Panc1 (cell line): ENCODE measurements at regions not wholly inside any gene's neighbourhood (a gene's known extent, or its start where the extent isn't known, plus 50 kb on each side); places are given as distances from the start of the nearest gene placed in this dataset.

ENCODE experiments used
- POLR2AphosphoS5 ChIP-seq: IDR thresholded peaks from 2 replicates; pipeline ENCODE4 v1.6.1; 2012; ENCODE audit warnings: mild to moderate bottlenecking, low read depth, low read length, moderate library complexity
- TCF7L2 ChIP-seq: IDR thresholded peaks from 2 replicates; pipeline ENCODE4 v1.6.1; 2011; ENCODE audit warnings: mild to moderate bottlenecking, low read depth, low read length, inconsistent platforms
- TF ChIP-seq, protein P1 (sequence below): fragments of 450-650 bp; IDR thresholded peaks from 2 replicates; pipeline ENCODE4 v1.5.1; 2017; ENCODE audit warnings: mild to moderate bottlenecking

GRCh38 chr2:118257696-118258095, 169.4 kb downstream of the INSIG2 start:
- TF ChIP-seq, protein P1, sequence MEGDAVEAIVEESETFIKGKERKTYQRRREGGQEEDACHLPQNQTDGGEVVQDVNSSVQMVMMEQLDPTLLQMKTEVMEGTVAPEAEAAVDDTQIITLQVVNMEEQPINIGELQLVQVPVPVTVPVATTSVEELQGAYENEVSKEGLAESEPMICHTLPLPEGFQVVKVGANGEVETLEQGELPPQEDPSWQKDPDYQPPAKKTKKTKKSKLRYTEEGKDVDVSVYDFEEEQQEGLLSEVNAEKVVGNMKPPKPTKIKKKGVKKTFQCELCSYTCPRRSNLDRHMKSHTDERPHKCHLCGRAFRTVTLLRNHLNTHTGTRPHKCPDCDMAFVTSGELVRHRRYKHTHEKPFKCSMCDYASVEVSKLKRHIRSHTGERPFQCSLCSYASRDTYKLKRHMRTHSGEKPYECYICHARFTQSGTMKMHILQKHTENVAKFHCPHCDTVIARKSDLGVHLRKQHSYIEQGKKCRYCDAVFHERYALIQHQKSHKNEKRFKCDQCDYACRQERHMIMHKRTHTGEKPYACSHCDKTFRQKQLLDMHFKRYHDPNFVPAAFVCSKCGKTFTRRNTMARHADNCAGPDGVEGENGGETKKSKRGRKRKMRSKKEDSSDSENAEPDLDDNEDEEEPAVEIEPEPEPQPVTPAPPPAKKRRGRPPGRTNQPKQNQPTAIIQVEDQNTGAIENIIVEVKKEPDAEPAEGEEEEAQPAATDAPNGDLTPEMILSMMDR = no peak
- TF ChIP-seq TCF7L2 (no peak), POLR2AphosphoS5 (no peak)
